ENCODE measurements at regions not wholly inside any gene's neighbourhood (a gene's known extent, or its start where the extent isn't known, plus 50 kb on each side); places are given as distances from the start of the nearest gene placed in this dataset.
A peak's percentile ranks its signal among the peaks of the same experiment; 100 is the strongest.

DNA sequence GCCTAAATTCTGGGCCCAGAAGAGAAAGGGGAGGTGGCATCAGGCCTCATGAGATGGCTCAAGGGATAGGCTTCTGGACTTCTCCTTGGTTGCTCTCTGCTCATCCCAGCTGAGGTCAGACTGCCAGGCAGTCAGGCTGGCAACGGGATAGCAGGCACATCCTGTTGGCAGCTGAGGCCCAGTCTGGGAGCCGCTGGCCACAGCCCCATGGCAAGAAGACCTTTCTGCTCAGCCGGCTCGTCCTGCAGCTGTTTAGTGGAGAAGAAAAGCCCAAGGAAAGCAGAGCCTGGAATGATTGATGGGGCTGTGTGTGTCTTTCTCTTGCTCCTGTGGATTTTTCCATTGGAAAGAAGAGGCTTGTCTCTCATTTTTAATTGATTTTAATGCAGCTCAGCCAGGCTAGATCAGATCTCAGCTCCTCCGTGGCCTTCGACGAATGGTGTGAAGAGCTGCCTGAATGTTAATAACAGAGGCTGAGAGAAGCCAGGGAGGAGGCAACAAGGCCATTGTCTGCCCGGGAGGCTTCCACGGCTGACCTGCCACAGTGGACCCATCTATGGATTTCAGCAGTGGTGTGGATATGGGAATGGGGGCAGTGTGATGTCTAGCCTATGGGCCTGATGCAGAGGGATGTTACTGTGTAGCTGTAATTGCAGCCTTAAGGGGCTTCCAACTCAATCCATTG lies 99.5 kb downstream of the HS1BP3 start:
- Histone ChIP-seq H4K20me1 (replicated peaks; ENCODE audit: control insufficient read depth, insufficient read depth, low read length) (no peaks in the 10 kb centered on the region), H3K79me2 (ENCODE audit: control insufficient read depth, insufficient read depth, low read length) (no peaks in the 10 kb centered on the region), H3K4me2 (ENCODE audit: insufficient read depth, low read length) (no peak overlapping the region), H3K9me1 (ENCODE audit: control insufficient read depth, insufficient read depth, low read length) (no peaks in the 10 kb centered on the region), H3K4me3 (no peak overlapping the region), H3K27me3 (ENCODE audit: control insufficient read depth in 2 of 2, insufficient read depth in 2 of 2, low read length in 2 of 2) (peaks cover 0 to 21% of the 10 kb centered on the region in 2 experiments; a peak in 3 of 5 replicates), H3K4me1 (replicated peaks in 1 of 2; ENCODE audit: control insufficient read depth in 2 of 2, insufficient read depth in 2 of 2, low read length in 2 of 2) (peaks cover 0 to 7% of the 10 kb centered on the region in 2 experiments; a peak in 1 of 5 replicates), H3K9ac (ENCODE audit: insufficient read depth in 1 of 2, low read depth in 2 of 2, low read length in 2 of 2) (peak overlapping the region in 1 of 2 experiments; percentile 48; a peak in 1 of 4 replicates), H3K27ac (ENCODE audit: extremely low read depth, low read depth, low read length) (no peak overlapping the region), H3K9me3 (replicated peaks; ENCODE audit: control insufficient read depth, insufficient read depth, low read depth, low read length) (no peaks in the 10 kb centered on the region), H3K36me3 (ENCODE audit: control insufficient read depth, insufficient read depth, low read length) (no peaks in the 10 kb centered on the region), H2AFZ (ENCODE audit: low read depth, low read length) (no peak overlapping the region)
- no peak for DNase-seq (ENCODE audit: extremely low read depth in 1 of 4, low spot score in 3 of 4)
- 44% methylated on average over 9 of the region's 9 CpGs for WGBS (ENCODE audit: insufficient coverage, low coverage, missing lambda C conversion rate)
- CTCF ChIA-PET (ENCODE audit: low intra/inter-chr PET ratio) = no interaction called here
- no peak for FAIRE-seq
- POLR2A ChIA-PET = no interaction called here
- intact Hi-C loops (cut with micrococcal nuclease) = no loop called here
- no TSS peak for BruUV-seq (replicated peaks)
- in situ Hi-C loops (cut with MboI) = no loop called here
- no peak for TF ChIP-seq ZNF764 (CRISPR knock-in tag; IDR thresholded peaks at IDR 0.05; ENCODE audit: low read depth)
- no peak for ATAC-seq

DNA sequence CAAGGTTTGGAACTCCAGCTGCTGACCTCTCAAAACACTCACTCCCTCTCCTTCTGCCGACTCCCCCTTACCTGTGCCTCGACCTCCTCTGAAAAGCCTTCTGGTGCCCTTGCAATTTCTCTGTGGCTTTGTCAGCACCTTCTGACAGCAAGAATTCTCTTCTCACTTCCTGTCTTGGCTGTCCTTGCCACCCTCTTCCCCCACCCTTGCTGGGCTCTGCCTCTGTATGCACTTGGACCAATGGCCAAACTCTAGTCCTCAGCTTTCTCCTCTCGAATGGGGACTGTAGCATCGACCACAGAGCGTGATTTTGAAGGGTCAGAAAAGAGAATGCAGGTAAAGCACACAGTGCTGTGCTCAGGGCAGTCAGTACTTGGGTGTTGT lies 99.0 kb downstream of the HS1BP3 start:
- ATAC-seq = no peak
- no TSS peak for BruUV-seq (replicated peaks)
- 0 out of 2 replicates have a peak overlapping the region, but pooled peaks have one; percentile 19 for H2AFZ ChIP-seq (ENCODE audit: low read depth, low read length)
- H3K9ac ChIP-seq (ENCODE audit: insufficient read depth in 1 of 2, low read depth in 2 of 2, low read length in 2 of 2) = no peak overlapping the region; a peak in 1 of 4 replicates
- H3K27me3 ChIP-seq (ENCODE audit: control insufficient read depth in 2 of 2, insufficient read depth in 2 of 2, low read length in 2 of 2) = peaks cover 0 to 23% of the 10 kb centered on the region in 2 experiments; a peak in 3 of 5 replicates
- intact Hi-C loops (cut with micrococcal nuclease) = no loop called here
- POLR2A ChIA-PET = no interaction called here
- no peak overlapping the region for H3K27ac ChIP-seq (ENCODE audit: extremely low read depth, low read depth, low read length)
- no peak overlapping the region for H3K4me3 ChIP-seq
- no peaks in the 10 kb centered on the region for H3K79me2 ChIP-seq (ENCODE audit: control insufficient read depth, insufficient read depth, low read length)
- FAIRE-seq = no peak
- no peaks in the 10 kb centered on the region for H3K9me3 ChIP-seq (replicated peaks; ENCODE audit: control insufficient read depth, insufficient read depth, low read depth, low read length)
- in situ Hi-C loops (cut with MboI) = no loop called here
- no peaks in the 10 kb centered on the region for H3K36me3 ChIP-seq (ENCODE audit: control insufficient read depth, insufficient read depth, low read length)
- DNase-seq (ENCODE audit: extremely low read depth in 1 of 4, low spot score in 3 of 4) = no peak
- H3K4me2 ChIP-seq (ENCODE audit: insufficient read depth, low read length) = no peak overlapping the region
- peaks cover 0 to 7% of the 10 kb centered on the region in 2 experiments; a peak in 1 of 5 replicates for H3K4me1 ChIP-seq (replicated peaks in 1 of 2; ENCODE audit: control insufficient read depth in 2 of 2, insufficient read depth in 2 of 2, low read length in 2 of 2)
- H4K20me1 ChIP-seq (replicated peaks; ENCODE audit: control insufficient read depth, insufficient read depth, low read length) = no peaks in the 10 kb centered on the region
- no peaks in the 10 kb centered on the region for H3K9me1 ChIP-seq (ENCODE audit: control insufficient read depth, insufficient read depth, low read length)
- 8% methylated on average over 5 of the region's 5 CpGs for WGBS (ENCODE audit: insufficient coverage, low coverage, missing lambda C conversion rate)
- CTCF ChIA-PET (ENCODE audit: low intra/inter-chr PET ratio) = no interaction called here
- TF ChIP-seq MTF1 (CRISPR knock-in tag; IDR thresholded peaks at IDR 0.05; ENCODE audit: borderline replicate concordance) (no peak), ZNF695 (CRISPR knock-in tag; IDR thresholded peaks at IDR 0.05) (no peak), ZNF436 (CRISPR knock-in tag; IDR thresholded peaks at IDR 0.05) (no peak), ZC3H4 (CRISPR knock-in tag; IDR thresholded peaks at IDR 0.05; ENCODE audit: borderline replicate concordance) (no peak), GATA2 (CRISPR knock-in tag; IDR thresholded peaks at IDR 0.05) (no peak), ZNF707 (CRISPR knock-in tag; conservative IDR thresholded peaks at IDR 0.05) (no peak), SMAD2 (IDR thresholded peaks at IDR 0.05; ENCODE audit: low read depth, low read length) (no peak), HMG20B (CRISPR knock-in tag; IDR thresholded peaks at IDR 0.05) (no peak), NCOR1 (IDR thresholded peaks at IDR 0.05) (no peak)
- TF ChIP-seq, protein P1, sequence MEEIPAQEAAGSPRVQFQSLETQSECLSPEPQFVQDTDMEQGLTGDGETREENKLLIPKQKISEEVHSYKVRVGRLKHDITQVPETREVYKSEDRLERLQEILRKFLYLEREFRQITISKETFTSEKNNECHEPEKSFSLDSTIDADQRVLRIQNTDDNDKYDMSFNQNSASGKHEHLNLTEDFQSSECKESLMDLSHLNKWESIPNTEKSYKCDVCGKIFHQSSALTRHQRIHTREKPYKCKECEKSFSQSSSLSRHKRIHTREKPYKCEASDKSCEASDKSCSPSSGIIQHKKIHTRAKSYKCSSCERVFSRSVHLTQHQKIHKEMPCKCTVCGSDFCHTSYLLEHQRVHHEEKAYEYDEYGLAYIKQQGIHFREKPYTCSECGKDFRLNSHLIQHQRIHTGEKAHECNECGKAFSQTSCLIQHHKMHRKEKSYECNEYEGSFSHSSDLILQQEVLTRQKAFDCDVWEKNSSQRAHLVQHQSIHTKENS (CRISPR knock-in tag; IDR thresholded peaks at IDR 0.05) = no peak
- TF ChIP-seq, protein P2, sequence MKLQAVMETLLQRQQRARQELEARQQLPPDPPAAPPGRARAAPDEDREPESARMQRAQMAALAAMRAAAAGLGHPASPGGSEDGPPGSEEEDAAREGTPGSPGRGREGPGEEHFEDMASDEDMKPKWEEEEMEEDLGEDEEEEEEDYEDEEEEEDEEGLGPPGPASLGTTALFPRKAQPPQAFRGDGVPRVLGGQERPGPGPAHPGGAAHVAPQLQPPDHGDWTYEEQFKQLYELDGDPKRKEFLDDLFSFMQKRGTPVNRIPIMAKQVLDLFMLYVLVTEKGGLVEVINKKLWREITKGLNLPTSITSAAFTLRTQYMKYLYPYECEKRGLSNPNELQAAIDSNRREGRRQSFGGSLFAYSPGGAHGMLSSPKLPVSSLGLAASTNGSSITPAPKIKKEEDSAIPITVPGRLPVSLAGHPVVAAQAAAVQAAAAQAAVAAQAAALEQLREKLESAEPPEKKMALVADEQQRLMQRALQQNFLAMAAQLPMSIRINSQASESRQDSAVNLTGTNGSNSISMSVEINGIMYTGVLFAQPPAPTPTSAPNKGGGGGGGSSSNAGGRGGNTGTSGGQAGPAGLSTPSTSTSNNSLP (IDR thresholded peaks at IDR 0.05; ENCODE audit: borderline replicate concordance, low read depth, low read length) = no peak
